HTR-8/SVneo (cell line): ENCODE measurements at regions not wholly inside any gene's neighbourhood (a gene's known extent, or its start where the extent isn't known, plus 50 kb on each side); places are given as distances from the start of the nearest gene placed in this dataset.

ENCODE experiments used
- DNase-seq: peaks from one replicate; pipeline ENCODE4 v3.0.0; 2011; ENCODE audit warnings: low spot score, mixed read lengths; ENCODE audit not compliant: insufficient read length
- FAIRE-seq: peaks from 2 replicates; lab custom pipeline; 2011; peaks lifted over from hg19 to GRCh38; lab: Jason Lieb, UNC

DNA sequence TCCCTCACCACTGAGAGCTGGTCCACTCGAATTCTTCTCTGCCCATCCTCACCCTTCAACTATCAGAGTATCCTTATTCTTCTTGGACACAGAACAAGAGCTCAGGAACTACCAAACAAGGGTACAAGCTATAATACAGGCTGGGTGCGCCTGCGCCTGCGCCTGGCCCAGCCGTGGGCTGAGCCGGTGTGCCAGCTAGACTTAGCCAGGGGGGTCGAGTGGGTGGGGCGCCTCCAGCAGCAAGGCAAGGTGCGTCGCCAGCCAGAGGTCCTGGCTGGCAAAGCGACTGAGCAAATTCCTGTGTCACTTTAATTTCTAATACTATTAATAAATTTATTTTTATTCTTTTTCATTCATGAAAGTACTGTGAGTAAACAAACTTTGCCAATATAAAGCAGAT, 1072.6 kb upstream of the PIK3C3 start:
- FAIRE-seq, result no peak
- no peak for DNase-seq

DNA sequence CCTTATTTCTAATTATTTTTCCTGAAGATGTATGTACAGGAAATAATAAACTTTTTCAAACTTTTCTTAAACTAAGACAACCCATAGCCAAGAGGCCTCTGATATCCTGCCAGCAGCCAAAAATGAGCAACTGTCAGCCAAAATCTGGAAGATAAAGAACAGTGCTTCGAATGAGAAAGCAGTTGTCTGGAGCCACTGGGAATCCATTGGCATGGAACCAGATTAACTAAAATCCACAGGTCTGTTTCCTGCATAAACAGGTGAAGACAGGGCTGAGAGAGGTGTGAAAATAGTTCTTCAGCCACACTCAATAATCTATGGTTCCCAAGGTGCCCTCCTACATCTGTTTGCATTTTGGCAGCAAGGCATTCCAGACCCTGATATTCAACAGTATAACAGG, 1076.7 kb upstream of the PIK3C3 start:
- FAIRE-seq (no peak), DNase-seq (no peak)

DNA sequence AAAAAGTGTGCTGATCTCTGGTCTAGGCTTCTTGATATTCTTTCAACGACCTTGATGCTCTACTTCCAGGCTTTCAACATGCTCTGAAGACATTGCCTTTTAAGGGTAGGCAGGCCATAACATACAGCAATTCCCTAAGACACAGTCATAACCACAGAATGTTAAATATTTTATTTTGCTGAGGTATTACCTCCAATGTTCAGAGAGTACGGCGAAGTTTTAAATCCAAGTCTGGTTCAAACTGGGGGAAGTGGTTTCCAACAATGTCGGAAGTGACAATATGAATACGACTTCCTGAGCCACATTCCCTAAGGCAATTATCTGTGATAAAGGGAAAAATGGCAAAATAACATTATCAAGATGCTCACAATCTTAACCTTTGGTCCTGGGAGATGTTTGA, 1077.9 kb upstream of the PIK3C3 start:
- DNase-seq (peak; percentile 2), FAIRE-seq (no peak)

DNA sequence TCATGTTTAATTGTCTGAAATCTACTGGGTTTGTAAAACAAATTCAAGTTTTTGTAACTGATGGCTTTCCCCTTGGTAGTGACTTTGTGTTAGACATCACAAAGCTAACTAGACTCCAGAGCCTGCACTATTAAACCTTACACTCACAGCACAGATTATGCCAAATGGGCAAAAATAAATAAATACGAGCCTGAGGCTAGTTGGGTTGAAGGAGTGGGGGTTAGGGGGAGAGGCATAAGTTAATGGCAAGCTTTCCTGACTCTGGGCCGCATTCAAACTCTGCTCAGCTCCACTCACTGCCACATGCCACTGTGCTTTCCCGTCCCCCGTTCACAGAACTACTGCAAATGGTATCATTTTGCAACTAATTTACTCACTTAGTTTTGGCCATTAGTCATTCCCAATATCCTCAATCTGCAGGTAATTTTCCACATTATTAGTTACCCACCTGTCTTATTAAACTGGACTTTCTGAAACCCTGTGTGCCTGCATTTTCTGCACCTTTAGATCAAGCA, 1079.9 kb upstream of the PIK3C3 start:
- no peak for FAIRE-seq

DNA sequence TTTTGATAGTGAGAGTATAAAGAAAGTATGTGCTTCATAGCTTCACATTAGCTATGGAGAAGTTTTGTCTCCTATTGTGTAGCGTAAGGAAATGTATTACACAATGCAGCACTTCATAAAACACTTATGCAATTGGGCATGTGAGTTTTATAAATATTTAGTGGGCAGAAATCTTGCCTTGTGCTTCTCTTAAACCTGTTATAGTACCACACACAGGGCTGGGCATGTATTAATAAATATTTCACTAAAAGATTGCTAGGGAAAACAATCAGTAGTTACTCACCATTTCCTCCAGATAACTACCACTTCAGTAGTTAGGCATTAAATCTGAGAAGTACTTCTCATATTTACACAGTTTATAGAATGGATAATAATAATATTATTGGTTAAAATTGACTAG, 1080.8 kb upstream of the PIK3C3 start:
- DNase-seq, result no peak
- no peak for FAIRE-seq

More for the DNA sequence above, 1079.9 kb upstream of the PIK3C3 start:
- DNase-seq, result no peak

DNA sequence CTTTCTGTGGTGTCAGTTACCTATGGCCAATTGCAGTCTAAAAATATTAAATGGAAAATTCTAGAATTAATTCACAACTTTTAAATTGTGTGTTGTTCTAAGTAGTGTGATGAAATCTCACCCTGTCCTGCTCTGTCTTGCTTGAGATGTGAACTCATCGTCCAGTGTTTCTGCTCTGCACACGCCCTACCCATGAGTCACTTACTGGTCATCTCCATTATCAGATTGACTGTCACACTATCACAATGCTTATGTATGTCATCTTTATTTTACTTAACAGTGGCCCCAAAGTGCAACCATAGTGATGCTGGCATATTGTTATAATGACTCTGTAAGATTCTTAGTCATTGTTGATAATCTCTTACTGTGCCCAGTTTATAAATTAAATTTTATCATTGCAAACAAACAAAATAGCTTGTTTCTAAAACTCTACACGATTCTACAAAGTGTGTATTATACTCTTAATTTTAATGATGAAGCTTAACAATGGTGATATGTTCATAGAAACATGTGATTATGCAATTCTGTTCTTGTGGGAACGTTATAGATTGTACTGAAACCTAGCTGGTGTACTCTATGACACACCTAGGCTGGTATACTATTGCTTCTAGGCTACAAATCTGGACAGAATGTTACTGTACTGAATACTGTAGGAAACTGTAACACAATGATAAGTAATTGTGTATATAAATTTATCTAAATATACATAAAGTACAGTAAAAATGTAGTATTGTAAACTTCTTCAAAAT, 1086.8 kb upstream of the PIK3C3 start:
- FAIRE-seq, result no peak
- peak; percentile 15 for DNase-seq

DNA sequence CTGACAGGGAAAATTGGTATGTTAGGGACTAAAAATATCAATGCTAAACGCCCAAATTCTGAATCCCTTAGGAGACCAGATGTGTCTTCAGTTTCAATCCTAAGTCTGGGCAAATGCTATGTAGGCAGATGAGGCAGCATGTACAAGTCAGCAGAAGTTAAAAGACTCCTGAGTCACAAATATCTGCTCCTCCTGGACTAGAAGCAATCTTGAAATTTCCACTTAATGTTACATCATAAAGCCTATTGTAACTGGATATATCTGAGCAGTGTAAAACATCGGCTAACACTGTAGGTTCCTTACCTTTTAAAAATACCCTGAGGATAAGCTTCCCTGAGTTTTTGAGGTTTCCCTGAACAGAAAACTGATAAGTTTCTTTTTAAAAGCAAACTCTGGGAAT, 1087.6 kb upstream of the PIK3C3 start:
- DNase-seq (peak; percentile 3), FAIRE-seq (no peak)

DNA sequence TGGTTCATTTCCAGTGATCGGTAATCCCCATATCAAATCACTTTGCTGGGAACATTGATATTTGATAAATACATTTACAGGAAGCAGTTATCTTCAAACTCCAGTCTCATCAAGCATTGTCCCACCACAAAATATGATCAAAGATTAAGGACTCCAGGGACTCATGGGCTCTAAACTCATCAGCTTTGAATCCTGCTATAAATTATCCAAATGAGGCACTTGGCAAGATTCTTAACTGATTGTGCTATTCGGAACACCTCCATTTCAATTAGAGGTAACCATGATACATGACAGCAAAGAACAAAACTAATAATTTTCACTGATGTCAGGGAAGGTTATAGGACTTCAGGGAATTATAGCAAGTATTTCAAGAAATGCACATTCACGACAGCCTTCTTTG, 1088.1 kb upstream of the PIK3C3 start:
- FAIRE-seq (no peak), DNase-seq (no peak)

DNA sequence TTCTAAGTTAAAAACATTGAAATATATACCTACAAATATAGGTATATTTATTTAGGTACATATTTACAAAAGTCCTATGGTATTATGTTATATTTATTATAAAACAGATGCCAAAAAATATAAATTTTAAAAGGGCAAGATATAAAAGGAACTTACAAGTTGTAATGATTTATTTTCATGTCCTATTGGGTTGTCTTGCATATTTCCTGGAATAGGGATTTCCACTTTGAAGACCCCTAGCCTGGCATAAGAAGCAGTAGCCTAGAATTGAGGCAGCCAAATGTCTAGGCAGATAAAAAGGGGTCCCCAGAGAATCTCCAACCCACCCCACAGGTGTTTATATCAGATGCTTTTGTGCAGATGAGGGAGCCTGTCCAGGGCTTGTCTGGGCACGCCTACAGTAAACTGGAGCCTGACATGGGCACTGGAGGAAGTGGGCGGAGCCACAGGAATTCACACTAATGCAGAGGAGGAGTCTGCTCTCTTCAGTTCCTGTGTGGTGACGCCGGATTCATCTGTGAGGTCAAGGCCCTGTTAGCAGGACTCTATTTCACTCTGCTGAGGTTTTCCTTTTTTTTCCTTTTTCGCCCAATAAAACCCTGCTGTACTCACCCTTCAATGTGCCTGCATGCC, 1088.9 kb upstream of the PIK3C3 start:
- FAIRE-seq (no peak), DNase-seq (peak; percentile 3)

DNA sequence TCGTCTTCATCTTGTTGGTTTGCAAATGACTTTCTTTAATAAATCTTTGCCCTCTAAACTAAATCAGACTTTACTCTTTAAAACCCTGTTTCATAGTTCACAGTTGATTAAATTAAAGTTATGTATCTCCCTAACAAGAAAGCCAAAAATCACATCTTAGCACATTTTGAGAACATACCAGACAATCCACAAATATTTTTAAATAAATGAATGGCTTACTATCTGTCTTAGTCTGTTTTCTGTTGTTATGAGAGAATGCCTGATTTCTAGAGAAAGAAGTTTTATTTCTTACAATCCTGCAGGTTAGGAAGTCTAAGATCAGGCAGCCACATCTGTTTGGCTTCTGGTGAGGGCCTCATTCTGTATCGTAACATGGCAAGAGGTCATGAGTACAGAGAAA, 1090.2 kb upstream of the PIK3C3 start:
- no peak for FAIRE-seq
- DNase-seq, result no peak

DNA sequence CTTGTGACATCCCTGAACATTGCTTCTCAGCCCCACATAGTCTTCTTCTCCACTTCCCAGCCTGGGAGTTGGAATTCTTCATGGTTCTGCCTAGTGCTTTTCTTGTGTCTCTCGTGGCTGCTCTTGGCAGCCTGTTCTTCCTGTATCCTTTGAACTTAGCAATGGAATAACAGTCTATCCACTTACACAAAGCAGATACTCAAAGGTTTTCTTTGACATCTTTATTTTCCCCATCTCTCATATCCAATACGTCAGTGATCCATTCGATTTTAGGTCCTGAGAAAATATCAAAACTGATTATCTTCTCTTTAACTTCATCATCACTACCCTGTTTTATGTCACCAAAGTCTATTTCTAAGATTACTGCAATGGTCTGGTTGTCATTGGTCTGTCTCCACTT, 1091.2 kb upstream of the PIK3C3 start:
- FAIRE-seq, result no peak

DNA sequence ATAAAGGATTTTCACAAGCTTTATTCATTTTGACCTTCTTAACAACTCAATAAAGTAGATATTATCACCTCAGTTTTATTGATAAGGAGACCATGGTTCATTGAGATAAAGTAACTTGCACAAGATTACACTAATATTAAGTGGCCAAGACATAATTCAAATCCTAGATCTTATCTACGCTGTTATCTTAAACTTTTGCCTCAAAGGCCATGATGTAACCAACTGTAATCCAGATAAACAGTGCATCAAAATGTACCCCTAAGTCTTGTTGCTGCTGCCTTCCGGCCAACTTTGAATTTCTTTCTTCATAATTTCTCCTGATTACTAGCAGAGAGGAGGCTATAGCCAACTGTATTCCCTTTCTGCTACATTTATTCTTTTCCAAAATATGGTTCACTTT, 1094.8 kb upstream of the PIK3C3 start:
- no peak for DNase-seq
- no peak for FAIRE-seq

More for the DNA sequence above, 1091.2 kb upstream of the PIK3C3 start:
- no peak for DNase-seq

DNA sequence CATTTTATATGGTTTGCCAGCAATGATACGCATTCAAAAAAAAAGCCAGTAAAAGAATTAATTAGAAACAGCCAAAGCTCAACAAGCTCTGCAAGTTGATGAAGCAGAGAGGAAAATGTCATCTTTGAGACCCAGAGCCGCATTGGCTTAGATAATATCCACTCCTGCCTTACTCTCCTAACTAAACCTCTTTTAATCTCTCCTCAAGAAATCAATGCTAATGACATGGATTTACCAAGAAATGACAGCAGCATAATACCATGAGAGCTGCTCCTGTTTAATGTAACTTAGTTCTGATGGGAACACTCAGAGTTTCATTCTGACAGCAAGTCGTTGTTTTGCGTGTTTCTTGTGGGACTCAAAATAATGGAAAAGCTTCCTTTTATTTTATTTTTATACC, 1099.4 kb upstream of the PIK3C3 start:
- no peak for FAIRE-seq

DNA sequence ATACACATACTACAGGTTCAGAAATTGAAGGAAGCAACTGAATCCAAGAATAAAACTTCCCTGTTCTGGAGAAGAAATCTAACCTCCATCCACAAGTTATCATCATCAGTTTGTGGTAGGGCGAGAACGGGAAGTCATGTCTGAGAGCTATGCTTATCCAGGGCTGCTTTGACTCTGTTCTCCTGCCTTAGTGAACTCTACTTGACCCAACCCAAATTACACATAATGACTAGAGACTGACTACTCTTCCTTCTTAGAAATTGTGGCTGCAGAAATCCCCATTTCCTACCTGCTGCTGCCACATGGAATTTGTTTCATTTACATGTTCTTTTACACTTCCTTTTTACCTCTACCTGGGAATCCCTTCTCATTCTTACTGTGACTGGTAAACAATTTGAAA, 1102.6 kb upstream of the PIK3C3 start:
- no peak for FAIRE-seq
- no peak for DNase-seq

More for the DNA sequence above, 1099.4 kb upstream of the PIK3C3 start:
- no peak for DNase-seq

DNA sequence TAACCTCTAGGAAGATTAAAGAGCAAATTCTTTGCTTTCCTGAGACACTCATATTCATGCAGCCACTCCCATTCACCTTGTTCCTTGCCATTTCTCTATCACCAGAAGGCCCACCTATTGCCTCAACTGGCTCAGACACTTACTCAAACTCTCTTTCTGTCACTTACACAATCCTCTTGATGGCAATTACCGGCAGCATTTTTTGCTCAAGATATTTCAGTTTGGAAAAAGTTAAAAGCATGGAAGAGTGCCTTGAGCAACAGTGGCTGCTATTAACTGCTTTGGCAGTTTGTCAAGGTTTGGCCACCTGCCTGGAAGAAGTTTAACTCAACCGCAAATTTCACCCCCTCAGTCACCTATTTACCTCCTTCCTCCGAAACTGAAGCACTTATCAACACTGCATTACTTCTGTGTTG, 1104.0 kb upstream of the PIK3C3 start:
- DNase-seq (no peak), FAIRE-seq (no peak)

DNA sequence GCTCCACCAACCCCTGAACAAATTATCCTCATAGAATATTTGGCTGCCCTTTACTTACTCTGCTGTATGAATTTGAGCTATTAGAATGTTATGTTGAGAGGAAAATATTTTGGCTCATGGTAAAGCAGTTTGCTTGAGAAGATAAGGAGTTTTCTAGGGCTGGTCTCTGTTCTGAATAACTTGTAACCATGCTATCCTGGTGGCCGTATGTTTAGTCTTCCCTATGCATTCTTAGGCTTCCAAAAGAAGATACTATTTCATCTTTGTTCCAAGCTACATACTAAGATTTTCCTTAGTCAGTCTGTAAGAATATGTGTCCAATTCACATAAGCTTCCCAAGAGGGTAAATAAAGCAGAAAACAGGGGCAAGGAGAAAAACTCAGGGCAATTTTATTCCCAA, 1105.1 kb upstream of the PIK3C3 start:
- no peak for FAIRE-seq
- no peak for DNase-seq

DNA sequence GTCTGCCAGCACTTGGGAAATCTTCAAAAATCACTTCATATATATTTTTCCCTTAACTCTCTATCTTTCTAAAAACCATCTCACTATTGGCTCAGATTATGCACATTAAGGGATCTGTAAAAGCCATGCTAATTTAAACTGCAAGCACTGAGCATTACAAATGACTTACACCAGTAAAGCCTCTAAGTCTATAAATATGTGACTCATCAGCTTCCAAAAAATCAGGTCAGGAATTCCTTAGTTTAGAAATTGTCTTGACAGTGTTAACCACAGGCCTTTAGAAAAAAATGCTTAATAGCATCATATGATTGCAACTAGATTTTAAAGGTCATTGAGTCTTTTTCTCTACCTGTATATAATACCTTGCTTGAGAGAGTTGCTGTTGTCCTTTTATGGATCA, 1113.6 kb upstream of the PIK3C3 start:
- FAIRE-seq (no peak), DNase-seq (peak; percentile 2)

DNA sequence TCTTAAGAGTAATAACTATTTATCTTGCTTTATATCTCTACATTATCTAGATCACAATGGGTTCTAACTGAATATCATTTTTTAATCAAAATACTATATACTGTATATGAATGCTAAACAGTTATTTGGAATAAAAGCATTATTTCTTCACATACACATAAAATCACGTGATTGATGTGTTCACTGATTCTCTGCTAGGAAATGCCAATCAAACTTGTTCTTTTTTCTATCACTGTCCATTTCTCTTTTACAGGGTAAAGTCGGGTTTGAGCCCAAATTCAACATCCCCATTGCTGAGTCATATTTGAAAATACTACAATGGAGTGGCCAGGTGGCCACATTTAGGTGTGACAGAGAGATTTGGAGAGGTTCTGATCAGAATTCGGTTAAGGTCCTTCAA, 1114.0 kb upstream of the PIK3C3 start:
- FAIRE-seq (no peak), DNase-seq (no peak)

DNA sequence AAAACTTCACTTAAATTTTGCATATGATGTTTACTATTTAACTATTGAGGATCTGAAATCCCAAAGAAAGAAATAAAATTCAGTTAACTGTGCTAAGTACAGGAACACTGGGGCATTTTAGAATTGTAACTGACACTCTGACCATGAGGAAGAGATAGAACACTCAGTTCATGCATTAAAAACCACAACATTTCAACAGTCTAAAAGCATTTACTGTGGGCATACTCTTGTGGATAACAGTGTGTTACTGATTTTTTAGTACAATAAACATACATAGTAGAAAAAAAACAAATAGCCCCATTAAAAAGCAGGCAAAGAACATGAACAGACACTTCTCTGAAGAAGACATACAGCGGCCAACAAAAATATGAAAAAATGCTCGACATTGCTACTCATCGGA, 1122.7 kb upstream of the PIK3C3 start:
- FAIRE-seq (no peak), DNase-seq (no peak)

DNA sequence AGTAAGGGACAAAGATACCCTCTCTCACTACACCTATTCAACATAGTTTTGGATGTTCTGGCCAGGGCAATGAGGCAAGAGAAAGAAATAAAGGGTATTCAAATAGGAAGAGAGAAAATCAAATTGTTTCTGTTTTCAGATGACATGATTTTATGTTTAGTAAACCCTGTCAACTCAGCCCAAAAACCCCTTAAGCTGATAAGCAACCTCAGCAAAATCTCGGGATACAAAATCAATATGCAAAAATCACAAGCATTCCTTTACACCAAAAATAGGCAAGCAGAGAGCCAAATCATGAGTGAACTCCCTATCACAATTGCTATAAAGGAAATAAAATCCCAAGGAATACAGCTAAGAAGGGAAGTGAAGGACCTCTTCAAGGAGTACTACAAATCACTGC, 1130.7 kb upstream of the PIK3C3 start:
- no peak for DNase-seq
- no peak for FAIRE-seq

DNA sequence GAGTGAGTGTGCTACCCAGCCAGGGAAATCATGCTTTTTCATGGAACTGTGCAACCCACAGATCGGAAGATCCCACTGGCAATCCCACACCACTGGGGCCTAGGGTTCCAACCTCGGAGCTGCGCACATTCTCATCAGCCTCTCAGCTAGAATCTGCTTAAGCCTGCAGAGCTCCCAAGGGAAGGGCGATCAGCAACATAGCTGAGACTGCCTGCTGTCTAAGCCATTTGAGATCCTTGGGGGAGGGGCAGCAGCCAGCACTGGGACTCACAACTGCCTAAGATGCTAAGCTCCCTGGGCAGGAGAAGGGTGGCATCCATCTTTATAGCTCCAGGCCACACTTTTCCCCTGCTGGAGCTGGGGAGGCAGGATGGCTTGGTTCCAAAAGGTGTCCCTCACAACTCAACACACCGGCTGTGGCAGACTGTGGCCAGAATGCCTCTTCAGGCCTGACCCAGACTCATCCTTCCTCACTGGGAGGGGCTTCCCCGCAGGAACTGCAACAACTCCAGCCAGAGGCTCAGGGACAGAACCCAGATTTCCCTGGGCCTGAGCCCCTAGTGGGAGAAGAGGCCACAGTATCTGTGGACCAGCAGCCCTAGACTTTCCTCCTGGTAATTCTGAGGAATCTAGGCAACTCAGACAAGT, 1133.3 kb upstream of the PIK3C3 start:
- no peak for DNase-seq

More for the DNA sequence above, 1133.3 kb upstream of the PIK3C3 start:
- no peak for FAIRE-seq
